Endothelial cell of umbilical vein (primary cell): ENCODE measurements at regions not wholly inside any gene's neighbourhood (a gene's known extent, or its start where the extent isn't known, plus 50 kb on each side); places are given as distances from the start of the nearest gene placed in this dataset.

Experiments
- BruUV-seq: library from RNA; stranded (reverse); fragments of 400-500 nt; replicated peaks from 2 replicates; lab custom pipeline; 2021; lab: Mats Ljungman, UMichigan
- CTCF ChIA-PET: fragments of 300-600, 350-600 bp; sonication (Branson Sonifier 250); formaldehyde crosslinking; loops from one replicate; lab custom pipeline; 2021; ENCODE audit warnings: antibody characterized with exemption, inconsistent platforms; lab: Charles Lee
- POLR2A ChIA-PET: fragments of 300-600, 350-600 bp; sonication (Branson Sonifier 250); formaldehyde crosslinking; loops from one replicate; lab custom pipeline; 2021; ENCODE audit warnings: antibody characterized with exemption, inconsistent platforms; lab: Charles Lee
- DNase-seq: peaks from one replicate; pipeline ENCODE4 v3.0.0-alpha.2; 2011; ENCODE audit warnings: low read depth, low spot score
- FAIRE-seq: peaks from 2 replicates; lab custom pipeline; 2011; peaks lifted over from hg19 to GRCh38; lab: Jason Lieb, UNC
- H2AFZ ChIP-seq: 2 replicates; pipeline ENCODE4 v1.6.0; 2012; ENCODE audit warnings: low read depth, low read length, control low read depth, inconsistent platforms
- H3K27ac ChIP-seq: 2 replicates; pipeline ENCODE4 v1.5.1; 2011; ENCODE audit warnings: low read depth, mild to moderate bottlenecking, control low read depth, low read length, moderate library complexity; ENCODE audit not compliant: insufficient read depth
- H3K27me3 ChIP-seq, 2 experiments: 2 replicates each; pipeline versions ENCODE4 v1.6.0 to v1.6.1; 2011; ENCODE audit warnings: low read length in 2 of 2, mixed read lengths in 1 of 2; ENCODE audit not compliant: control insufficient read depth in 2 of 2, insufficient read depth in 2 of 2
- H3K36me3 ChIP-seq, 2 experiments: 2 replicates in 1 of 2; 3 replicates in 1 of 2; pipeline ENCODE4 v1.5.1; 2011; ENCODE audit warnings: low read length in 2 of 2, mild to moderate bottlenecking in 1 of 2, moderate library complexity in 1 of 2; ENCODE audit not compliant: control insufficient read depth in 2 of 2, insufficient read depth in 2 of 2; ENCODE audit errors: extremely low read depth in 1 of 2
- H3K4me1 ChIP-seq: 3 replicates; pipeline ENCODE4 v1.5.1; 2011; ENCODE audit warnings: mild to moderate bottlenecking, low read length; ENCODE audit not compliant: control insufficient read depth, insufficient read depth; ENCODE audit errors: extremely low read depth
- H3K4me2 ChIP-seq: 2 replicates; pipeline ENCODE4 v1.6.1; 2011; ENCODE audit warnings: low read length, control low read depth, mixed read lengths; ENCODE audit not compliant: insufficient read depth
- H3K4me3 ChIP-seq, 3 experiments: fragments of 200-600 bp in 1 of 3; sonication (generic), shearing (Covaris generic) in 1 of 3; replicated peaks in 1 of 3; 2 replicates each; pipeline ENCODE4 v1.5.1; 2011 to 2016; ENCODE audit warnings: control low read depth in 3 of 3, low read length in 3 of 3, mild to moderate bottlenecking in 2 of 3, inconsistent platforms in 1 of 3, low read depth in 1 of 3, moderate library complexity in 1 of 3; ENCODE audit not compliant: insufficient read depth in 1 of 3
- H3K79me2 ChIP-seq: 2 replicates; pipeline ENCODE4 v1.6.0; 2012; ENCODE audit warnings: low read length, inconsistent platforms; ENCODE audit not compliant: control insufficient read depth, insufficient read depth
- H3K9ac ChIP-seq: replicated peaks from 2 replicates; pipeline ENCODE3; 2011; ENCODE audit warnings: low read length, control low read depth; ENCODE audit not compliant: insufficient read depth; ENCODE audit errors: extremely low read depth
- H3K9me1 ChIP-seq: replicated peaks from 3 replicates; pipeline ENCODE4 v1.6.0; 2011; ENCODE audit warnings: mild to moderate bottlenecking, low read length; ENCODE audit not compliant: control insufficient read depth, insufficient read depth; ENCODE audit errors: extremely low read depth
- H3K9me3 ChIP-seq: replicated peaks from 2 replicates; pipeline ENCODE4 v1.5.1; 2012; ENCODE audit warnings: low read length, inconsistent platforms; ENCODE audit not compliant: control insufficient read depth, insufficient read depth
- H4K20me1 ChIP-seq: replicated peaks from 2 replicates; pipeline ENCODE3; 2011; ENCODE audit warnings: mild to moderate bottlenecking, low read length; ENCODE audit not compliant: control insufficient read depth, insufficient read depth; ENCODE audit errors: extremely low read depth
- EZH2 ChIP-seq: IDR thresholded peaks from 2 replicates; pipeline ENCODE4 v1.6.1; 2012; ENCODE audit warnings: borderline replicate concordance, low read depth, mild to moderate bottlenecking, moderate library complexity, low read length, inconsistent platforms; ENCODE audit not compliant: severe bottlenecking
- FOS ChIP-seq: IDR thresholded peaks from 2 replicates; pipeline ENCODE4 v1.6.1; 2011; ENCODE audit warnings: mild to moderate bottlenecking, low read length, moderate library complexity, borderline replicate concordance; ENCODE audit not compliant: insufficient read depth
- GATA2 ChIP-seq: IDR thresholded peaks from 2 replicates; pipeline ENCODE4 v1.7.0; 2011; ENCODE audit warnings: low read depth, mild to moderate bottlenecking, moderate library complexity, mixed read lengths, low read length; ENCODE audit not compliant: insufficient read length, insufficient read depth
- JUN ChIP-seq: IDR thresholded peaks from 2 replicates; pipeline ENCODE4 v1.6.1; 2011; ENCODE audit warnings: borderline replicate concordance, low read depth; ENCODE audit not compliant: insufficient read length, insufficient read depth
- MYC ChIP-seq: IDR thresholded peaks from one replicate; pipeline ENCODE4 v1.6.1; 2011; ENCODE audit warnings: mild to moderate bottlenecking, low read depth, low read length
- POLR2A ChIP-seq: IDR thresholded peaks from 2 replicates; pipeline ENCODE4 v1.6.1; 2012; ENCODE audit warnings: low read depth, mild to moderate bottlenecking, control low read depth, low read length
- POLR2AphosphoS5 ChIP-seq: IDR thresholded peaks from 2 replicates; pipeline ENCODE4 v1.6.1; 2012; ENCODE audit warnings: low read depth, mild to moderate bottlenecking, control low read depth, low read length, moderate library complexity; ENCODE audit not compliant: insufficient read depth
- dilution Hi-C: fragments of 300-500 bp; cut with MboI; formaldehyde crosslinking; loops from one replicate; pipeline ENCODE4 v1.15.0; 2019; ENCODE audit warnings: low sequenced_read_pairs; ENCODE audit not compliant: extremely low pct_ligation_motif_present
- intact Hi-C: fragments of 100-400 bp; cut with micrococcal nuclease; formaldehyde crosslinking; loops from one replicate; pipeline ENCODE4 v1.10.0; 2022
- TF ChIP-seq, protein P1 (sequence below), 2 donors: IDR thresholded peaks; 1 replicate in 1 of 2; 2 replicates in 1 of 2; pipeline ENCODE4 v1.5.1; 2011; ENCODE audit warnings: low read length in 2 of 2, mild to moderate bottlenecking in 2 of 2, moderate library complexity in 2 of 2, control low read depth in 1 of 2, inconsistent platforms in 1 of 2, low read depth in 1 of 2; ENCODE audit not compliant: insufficient read depth in 1 of 2; ENCODE audit errors: extremely low read depth in 1 of 2
- TF ChIP-seq, protein P2 (sequence below): IDR thresholded peaks from 2 replicates; pipeline ENCODE4 v1.6.1; 2011; ENCODE audit not compliant: insufficient read depth, insufficient read length

DNA sequence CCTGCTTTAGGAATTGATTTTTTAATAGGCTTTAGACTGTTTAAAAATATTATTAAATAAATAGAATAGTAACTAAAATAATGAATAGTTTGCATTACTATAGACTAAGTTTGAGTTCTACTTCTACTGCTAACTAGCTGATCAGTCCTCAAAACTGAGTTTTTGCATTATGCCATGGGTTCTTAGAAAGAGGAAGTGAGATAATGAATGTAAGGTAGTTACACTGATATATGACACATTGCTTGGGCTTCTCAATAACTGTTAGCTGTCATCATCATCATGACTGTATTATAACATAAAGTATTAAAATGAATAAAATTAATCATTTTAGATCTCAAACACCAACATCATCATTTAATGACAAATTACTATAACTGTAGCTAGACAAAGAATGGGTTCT lies 949.7 kb downstream of the TRHDE start:
- intact Hi-C loops = no loop called here

DNA sequence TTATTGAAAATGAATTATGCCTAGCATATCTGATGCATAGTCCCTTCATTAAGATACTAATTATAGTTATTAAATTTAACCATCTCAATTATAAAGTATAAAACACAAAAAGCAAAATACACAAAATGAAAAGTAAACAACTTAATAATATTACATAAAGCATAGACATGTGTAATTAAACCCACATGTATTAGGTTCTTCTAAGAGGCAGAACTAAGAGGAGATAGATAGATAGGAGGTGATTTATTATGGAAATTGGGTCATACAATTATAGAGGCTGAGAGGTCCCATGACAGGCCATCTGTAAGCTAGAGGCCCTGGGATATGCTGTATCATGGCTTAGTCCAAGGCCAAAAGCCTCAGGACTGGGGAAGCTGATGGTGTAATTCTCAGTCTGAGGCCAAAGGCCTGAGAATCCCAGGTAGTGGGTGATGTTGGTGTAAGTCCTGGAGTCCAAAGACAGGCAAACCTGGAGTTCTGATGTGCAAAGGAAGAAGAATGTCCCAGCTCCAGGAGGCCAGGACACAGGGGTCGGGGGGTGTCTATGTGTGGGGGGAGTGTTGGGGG lies 953.3 kb downstream of the TRHDE start:
- TF ChIP-seq, protein P1, sequence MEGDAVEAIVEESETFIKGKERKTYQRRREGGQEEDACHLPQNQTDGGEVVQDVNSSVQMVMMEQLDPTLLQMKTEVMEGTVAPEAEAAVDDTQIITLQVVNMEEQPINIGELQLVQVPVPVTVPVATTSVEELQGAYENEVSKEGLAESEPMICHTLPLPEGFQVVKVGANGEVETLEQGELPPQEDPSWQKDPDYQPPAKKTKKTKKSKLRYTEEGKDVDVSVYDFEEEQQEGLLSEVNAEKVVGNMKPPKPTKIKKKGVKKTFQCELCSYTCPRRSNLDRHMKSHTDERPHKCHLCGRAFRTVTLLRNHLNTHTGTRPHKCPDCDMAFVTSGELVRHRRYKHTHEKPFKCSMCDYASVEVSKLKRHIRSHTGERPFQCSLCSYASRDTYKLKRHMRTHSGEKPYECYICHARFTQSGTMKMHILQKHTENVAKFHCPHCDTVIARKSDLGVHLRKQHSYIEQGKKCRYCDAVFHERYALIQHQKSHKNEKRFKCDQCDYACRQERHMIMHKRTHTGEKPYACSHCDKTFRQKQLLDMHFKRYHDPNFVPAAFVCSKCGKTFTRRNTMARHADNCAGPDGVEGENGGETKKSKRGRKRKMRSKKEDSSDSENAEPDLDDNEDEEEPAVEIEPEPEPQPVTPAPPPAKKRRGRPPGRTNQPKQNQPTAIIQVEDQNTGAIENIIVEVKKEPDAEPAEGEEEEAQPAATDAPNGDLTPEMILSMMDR (IDR thresholded peaks at IDR 0.05; ENCODE audit: extremely low read depth in 1 of 2, insufficient read depth in 1 of 2, low read depth in 1 of 2, low read length in 2 of 2) = no peak
- TF ChIP-seq MYC = no peak
- TF ChIP-seq JUN = no peak
- TF ChIP-seq FOS = no peak
- TF ChIP-seq POLR2AphosphoS5 = no peak
- no peak for TF ChIP-seq GATA2
- TF ChIP-seq EZH2 = no peak
- no peak for TF ChIP-seq POLR2A
- TF ChIP-seq, protein P2, sequence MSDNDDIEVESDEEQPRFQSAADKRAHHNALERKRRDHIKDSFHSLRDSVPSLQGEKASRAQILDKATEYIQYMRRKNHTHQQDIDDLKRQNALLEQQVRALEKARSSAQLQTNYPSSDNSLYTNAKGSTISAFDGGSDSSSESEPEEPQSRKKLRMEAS = no peak
- peaks cover 2% of the 10 kb centered on the region for H3K9me3 ChIP-seq
- intact Hi-C loops = no loop called here
- H3K4me2 ChIP-seq = no peak overlapping the region
- no peak overlapping the region for H3K27ac ChIP-seq
- no peak overlapping the region for H3K9ac ChIP-seq
- no peaks in the 10 kb centered on the region for H3K27me3 ChIP-seq
- no peaks in the 10 kb centered on the region for H4K20me1 ChIP-seq
- dilution Hi-C loops = no loop called here
- no peaks in the 10 kb centered on the region for H3K4me1 ChIP-seq
- no peak overlapping the region for H3K4me3 ChIP-seq
- no peak for FAIRE-seq
- no peak overlapping the region for H2AFZ ChIP-seq
- H3K79me2 ChIP-seq = no peaks in the 10 kb centered on the region
- ChIA-PET CTCF (no interaction called here), POLR2A (no interaction called here)
- H3K36me3 ChIP-seq = no peaks in the 10 kb centered on the region
- DNase-seq = no peak
- BruUV-seq = no TSS peak
- no peaks in the 10 kb centered on the region for H3K9me1 ChIP-seq

More for the DNA sequence above, 949.7 kb downstream of the TRHDE start:
- BruUV-seq = no TSS peak
- TF ChIP-seq FOS (no peak), POLR2AphosphoS5 (no peak), EZH2 (no peak), MYC (no peak), JUN (no peak)
- TF ChIP-seq, protein P2 = no peak
- Histone ChIP-seq H3K9me1 (no peaks in the 10 kb centered on the region), H3K4me1 (no peaks in the 10 kb centered on the region), H3K79me2 (no peaks in the 10 kb centered on the region), H2AFZ (no peak overlapping the region), H3K4me2 (no peak overlapping the region), H3K9me3 (no peaks in the 10 kb centered on the region), H3K4me3 (no peak overlapping the region), H3K27ac (no peak overlapping the region), H4K20me1 (no peaks in the 10 kb centered on the region), H3K27me3 (no peaks in the 10 kb centered on the region), H3K9ac (no peak overlapping the region), H3K36me3 (no peaks in the 10 kb centered on the region)
- FAIRE-seq (no peak), DNase-seq (no peak)
- dilution Hi-C loops = no loop called here
- POLR2A ChIA-PET = no interaction called here
- CTCF ChIA-PET = no interaction called here
